Caco-2 (cell line): ENCODE measurements at regions not wholly inside any gene's neighbourhood (a gene's known extent, or its start where the extent isn't known, plus 50 kb on each side); places are given as distances from the start of the nearest gene placed in this dataset.

Experiments used
- BruUV-seq: library from RNA; stranded (reverse); fragments of 400-500 nt; replicated peaks from 2 replicates; lab custom pipeline; 2021; lab: Mats Ljungman, UMichigan
- CTCF ChIA-PET: fragments of 300-600 bp; sonication (Branson Sonifier 250); formaldehyde crosslinking; loops from one replicate; lab custom pipeline; 2022; ENCODE audit warnings: antibody characterized with exemption; lab: Charles Lee
- POLR2A ChIA-PET: fragments of 300-600 bp; sonication (Branson Sonifier 250); formaldehyde crosslinking; loops from one replicate; lab custom pipeline; 2022; ENCODE audit warnings: antibody characterized with exemption; lab: Charles Lee
- DNase-seq, 2 experiments: peaks; one replicate each; pipeline versions ENCODE4 v3.0.0 to v3.0.0-alpha.2; 2020 to 2022
- H3K27me3 ChIP-seq: replicated peaks from 2 replicates; pipeline ENCODE4 v1.6.0; 2011; ENCODE audit warnings: low read length; ENCODE audit not compliant: control insufficient read depth, insufficient read depth
- H3K36me3 ChIP-seq: 2 replicates; pipeline ENCODE4 v1.5.1; 2011; ENCODE audit warnings: low read length; ENCODE audit not compliant: control insufficient read depth, insufficient read depth
- H3K4me1 ChIP-seq: fragments of 250-450 bp; sonication (Bioruptor Pico); 2 replicates; pipeline ENCODE4 v1.5.1; 2020; ENCODE audit warnings: mild to moderate bottlenecking
- H3K4me3 ChIP-seq: 2 replicates; pipeline ENCODE4 v1.5.1; 2011; ENCODE audit warnings: low read depth, mild to moderate bottlenecking, control low read depth, low read length
- H3K9me3 ChIP-seq: fragments of 250-450 bp; sonication (Bioruptor Pico); 2 replicates; pipeline ENCODE4 v1.5.1; 2020; ENCODE audit warnings: mild to moderate bottlenecking, moderate library complexity
- H3K27ac Mint-ChIP-seq: one replicate; pipeline ENCODE4 v1.8.0; 2022; ENCODE audit warnings: mixed read lengths; ENCODE audit not compliant: unreplicated experiment
- H3K27me3 Mint-ChIP-seq: one replicate; pipeline ENCODE4 v1.8.0; 2022; ENCODE audit warnings: mixed read lengths; ENCODE audit not compliant: insufficient read depth, unreplicated experiment
- H3K36me3 Mint-ChIP-seq: one replicate; pipeline ENCODE4 v1.8.0; 2022; ENCODE audit warnings: mild to moderate bottlenecking, mixed read lengths; ENCODE audit not compliant: insufficient read depth, unreplicated experiment
- H3K4me1 Mint-ChIP-seq: one replicate; pipeline ENCODE4 v1.8.0; 2022; ENCODE audit warnings: low read depth, mixed read lengths; ENCODE audit not compliant: unreplicated experiment
- H3K4me3 Mint-ChIP-seq: one replicate; pipeline ENCODE4 v1.8.0; 2022; ENCODE audit warnings: mild to moderate bottlenecking, moderate library complexity, mixed read lengths; ENCODE audit not compliant: unreplicated experiment
- H3K9me3 Mint-ChIP-seq: one replicate; pipeline ENCODE4 v1.8.0; 2022; ENCODE audit warnings: mixed read lengths; ENCODE audit not compliant: unreplicated experiment
- intact Hi-C: fragments of 100-400 bp; cut with micrococcal nuclease; formaldehyde crosslinking; loops from one replicate; pipeline ENCODE4 v1.10.0; 2022; ENCODE audit not compliant: unreplicated experiment
- TF ChIP-seq, protein P1 (sequence below), 2 experiments: fragments of 200-600 bp in 1 of 2; IDR thresholded peaks; 1 replicate in 1 of 2; 2 replicates in 1 of 2; pipeline versions ENCODE4 v1.5.1 to v1.8.0; 2011 to 2022; ENCODE audit warnings: antibody characterized with exemption in 1 of 2, control low read depth in 1 of 2, inconsistent platforms in 1 of 2, low read depth in 1 of 2, low read length in 1 of 2, mild to moderate bottlenecking in 1 of 2, moderate library complexity in 1 of 2; ENCODE audit not compliant: insufficient read depth in 1 of 2, severe bottlenecking in 1 of 2, unreplicated experiment in 1 of 2

DNA sequence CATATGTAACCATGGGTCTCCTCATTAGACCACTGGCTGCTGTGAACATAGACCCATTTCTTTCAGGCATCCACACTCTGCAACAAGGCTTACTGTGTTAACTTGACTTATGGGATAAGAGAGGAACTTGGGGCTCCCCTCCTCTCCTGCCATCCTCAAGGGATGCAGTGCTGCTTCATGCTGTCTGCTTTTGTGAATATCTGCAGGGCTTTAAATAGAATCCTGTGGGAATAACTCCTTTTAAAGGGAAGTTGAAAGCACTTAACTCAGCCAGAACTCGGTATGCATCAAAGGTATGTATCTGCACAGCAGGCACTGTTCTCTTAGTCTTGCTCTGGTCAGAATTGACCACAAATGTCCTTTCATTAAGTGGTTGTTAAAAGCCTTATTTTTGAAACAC, 222.5 kb upstream of the KIRREL3 start:
- no peak for DNase-seq
- Histone ChIP-seq H3K4me3 (no peak overlapping the region), H3K4me1 (no peaks in the 10 kb centered on the region; the same call in 1 of the 2 replicates), H3K36me3 (no peaks in the 10 kb centered on the region), H3K9me3 (no peaks in the 10 kb centered on the region), H3K27me3 (no peaks in the 10 kb centered on the region)
- Mint-ChIP-seq H3K27ac (no peak overlapping the region), H3K27me3 (peaks cover 4% of the 10 kb centered on the region), H3K4me3 (no peak overlapping the region), H3K4me1 (no peaks in the 10 kb centered on the region), H3K9me3 (no peaks in the 10 kb centered on the region), H3K36me3 (no peaks in the 10 kb centered on the region)
- TF ChIP-seq, protein P1, sequence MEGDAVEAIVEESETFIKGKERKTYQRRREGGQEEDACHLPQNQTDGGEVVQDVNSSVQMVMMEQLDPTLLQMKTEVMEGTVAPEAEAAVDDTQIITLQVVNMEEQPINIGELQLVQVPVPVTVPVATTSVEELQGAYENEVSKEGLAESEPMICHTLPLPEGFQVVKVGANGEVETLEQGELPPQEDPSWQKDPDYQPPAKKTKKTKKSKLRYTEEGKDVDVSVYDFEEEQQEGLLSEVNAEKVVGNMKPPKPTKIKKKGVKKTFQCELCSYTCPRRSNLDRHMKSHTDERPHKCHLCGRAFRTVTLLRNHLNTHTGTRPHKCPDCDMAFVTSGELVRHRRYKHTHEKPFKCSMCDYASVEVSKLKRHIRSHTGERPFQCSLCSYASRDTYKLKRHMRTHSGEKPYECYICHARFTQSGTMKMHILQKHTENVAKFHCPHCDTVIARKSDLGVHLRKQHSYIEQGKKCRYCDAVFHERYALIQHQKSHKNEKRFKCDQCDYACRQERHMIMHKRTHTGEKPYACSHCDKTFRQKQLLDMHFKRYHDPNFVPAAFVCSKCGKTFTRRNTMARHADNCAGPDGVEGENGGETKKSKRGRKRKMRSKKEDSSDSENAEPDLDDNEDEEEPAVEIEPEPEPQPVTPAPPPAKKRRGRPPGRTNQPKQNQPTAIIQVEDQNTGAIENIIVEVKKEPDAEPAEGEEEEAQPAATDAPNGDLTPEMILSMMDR (IDR thresholded peaks at IDR 0.05; ENCODE audit: insufficient read depth in 1 of 2, low read depth in 1 of 2, low read length in 1 of 2, severe bottlenecking in 1 of 2, unreplicated experiment in 1 of 2): no peak
- POLR2A ChIA-PET: no interaction called here
- no TSS peak for BruUV-seq
- intact Hi-C loops: no loop called here
- CTCF ChIA-PET: no interaction called here

DNA sequence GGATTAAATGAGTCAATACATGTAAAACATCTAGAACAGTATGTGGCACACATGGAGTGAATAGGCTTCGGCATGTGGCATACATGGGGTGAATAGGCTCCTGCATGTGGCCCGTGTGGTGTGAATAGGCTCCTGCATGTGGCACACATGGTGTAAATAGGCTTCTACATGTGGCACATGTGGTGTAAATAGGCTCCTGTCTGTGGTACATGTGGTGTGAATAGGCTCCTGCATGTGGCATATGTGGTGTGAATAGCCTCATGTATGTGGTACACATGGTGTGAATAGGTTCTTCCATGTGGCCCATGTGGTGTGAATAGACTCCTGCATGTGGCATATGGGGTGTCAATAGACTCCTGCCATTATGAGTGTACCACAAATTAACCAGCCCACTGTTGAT, 219.1 kb upstream of the KIRREL3 start:
- Mint-ChIP-seq H3K4me1 (no peaks in the 10 kb centered on the region), H3K9me3 (no peaks in the 10 kb centered on the region), H3K27ac (no peak overlapping the region), H3K27me3 (peaks cover 9% of the 10 kb centered on the region), H3K4me3 (no peak overlapping the region), H3K36me3 (no peaks in the 10 kb centered on the region)
- TF ChIP-seq, protein P1 (IDR thresholded peaks at IDR 0.05; ENCODE audit: insufficient read depth in 1 of 2, low read depth in 1 of 2, low read length in 1 of 2, severe bottlenecking in 1 of 2, unreplicated experiment in 1 of 2): no peak
- Histone ChIP-seq H3K4me1 (no peaks in the 10 kb centered on the region), H3K27me3 (no peaks in the 10 kb centered on the region), H3K36me3 (no peaks in the 10 kb centered on the region), H3K4me3 (no peak overlapping the region), H3K9me3 (no peaks in the 10 kb centered on the region)
- DNase-seq: no peak
- no TSS peak for BruUV-seq
- CTCF ChIA-PET: no interaction called here
- intact Hi-C loops: no loop called here
- POLR2A ChIA-PET: no interaction called here

DNA sequence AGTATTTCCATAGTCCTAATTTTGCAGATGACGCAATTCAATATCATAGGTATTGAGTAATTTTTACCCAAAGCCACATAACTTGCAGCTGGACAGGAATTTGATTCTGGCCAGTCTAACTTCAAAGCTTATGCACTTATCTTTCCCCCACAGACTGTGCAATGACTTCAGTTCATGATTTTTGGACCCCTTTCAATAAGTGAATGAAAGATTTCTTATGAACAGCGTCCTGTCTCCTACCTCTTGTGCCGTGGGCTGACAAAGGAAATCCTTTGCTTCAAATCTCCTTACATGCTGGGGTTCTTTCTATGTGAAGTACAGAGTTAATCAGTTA, 217.7 kb upstream of the KIRREL3 start:
- Histone ChIP-seq H3K27me3 (no peaks in the 10 kb centered on the region), H3K4me3 (no peak overlapping the region), H3K36me3 (no peaks in the 10 kb centered on the region), H3K9me3 (no peaks in the 10 kb centered on the region), H3K4me1 (no peaks in the 10 kb centered on the region)
- no peaks in the 10 kb centered on the region for H3K36me3 Mint-ChIP-seq
- H3K27me3 Mint-ChIP-seq: peaks cover 12% of the 10 kb centered on the region
- intact Hi-C loops: no loop called here
- no peak for DNase-seq
- CTCF ChIA-PET: no interaction called here
- H3K9me3 Mint-ChIP-seq: no peaks in the 10 kb centered on the region
- BruUV-seq: no TSS peak
- no peaks in the 10 kb centered on the region for H3K4me1 Mint-ChIP-seq
- POLR2A ChIA-PET: no interaction called here
- no peak overlapping the region for H3K4me3 Mint-ChIP-seq
- no peak overlapping the region for H3K27ac Mint-ChIP-seq
- TF ChIP-seq, protein P1 (IDR thresholded peaks at IDR 0.05; ENCODE audit: insufficient read depth in 1 of 2, low read depth in 1 of 2, low read length in 1 of 2, severe bottlenecking in 1 of 2, unreplicated experiment in 1 of 2): no peak
